H1 (cell line): ENCODE measurements at regions not wholly inside any gene's neighbourhood (a gene's known extent, or its start where the extent isn't known, plus 50 kb on each side); places are given as distances from the start of the nearest gene placed in this dataset.
A peak's percentile ranks its signal among the peaks of the same experiment; 100 is the strongest.

ENCODE experiments used
- CTCF ChIA-PET: fragments of 300-600 bp; sonication (Branson Sonifier 250); formaldehyde crosslinking; loops from one replicate; lab custom pipeline; 2021; ENCODE audit not compliant: partially characterized antibody; lab: Charles Lee
- POLR2A ChIA-PET: fragments of 300-600 bp; sonication (Branson Sonifier 250); formaldehyde crosslinking; loops from one replicate; lab custom pipeline; 2021; ENCODE audit warnings: inconsistent platforms; ENCODE audit not compliant: partially characterized antibody; lab: Charles Lee
- DNase-seq, 2 experiments: peaks; one replicate each; pipeline versions ENCODE4 v3.0.0 to v3.0.0-alpha.2; 2010 to 2022; ENCODE audit warnings: low spot score in 2 of 2, low read depth in 1 of 2, mixed read lengths in 1 of 2
- FAIRE-seq: peaks from 2 replicates; lab custom pipeline; 2011; peaks lifted over from hg19 to GRCh38; lab: Jason Lieb, UNC
- H2AFZ ChIP-seq: 2 replicates; pipeline ENCODE4 v1.8.1; 2012; ENCODE audit warnings: low read length, inconsistent platforms
- H2AK5ac ChIP-seq: 2 replicates; pipeline ENCODE4 v1.6.1; 2013; ENCODE audit warnings: low read depth, low read length
- H2BK120ac ChIP-seq: replicated peaks from 2 replicates; pipeline ENCODE3; 2013; ENCODE audit warnings: low read depth, low read length, inconsistent platforms
- H2BK12ac ChIP-seq: 2 replicates; pipeline ENCODE4 v1.6.1; 2013; ENCODE audit warnings: low read depth, low read length
- H2BK15ac ChIP-seq: 2 replicates; pipeline ENCODE4 v1.6.1; 2013; ENCODE audit warnings: low read length
- H2BK20ac ChIP-seq: 2 replicates; pipeline ENCODE4 v1.6.1; 2013; ENCODE audit warnings: low read length
- H2BK5ac ChIP-seq: 2 replicates; pipeline ENCODE4 v1.6.1; 2013; ENCODE audit warnings: low read depth, low read length
- H3K14ac ChIP-seq: 2 replicates; pipeline ENCODE4 v1.6.1; 2013; ENCODE audit warnings: inconsistent platforms; ENCODE audit not compliant: insufficient read length
- H3K18ac ChIP-seq: 2 replicates; pipeline ENCODE4 v1.6.1; 2013; ENCODE audit warnings: low read length; ENCODE audit errors: extremely low read depth
- H3K23ac ChIP-seq: 2 replicates; pipeline ENCODE4 v1.6.1; 2013; ENCODE audit warnings: inconsistent platforms; ENCODE audit not compliant: insufficient read length
- H3K23me2 ChIP-seq: 2 replicates; pipeline ENCODE4 v1.6.1; 2013; ENCODE audit warnings: low read depth, low read length
- H3K27ac ChIP-seq: 2 replicates; pipeline ENCODE4 v1.6.1; 2011; ENCODE audit warnings: low read depth, low read length, inconsistent platforms
- H3K27me3 ChIP-seq, 4 experiments: replicated peaks in 1 of 4; 1 replicate in 1 of 4; 2 replicates in 3 of 4; pipeline versions ENCODE4 v1.6.1 to v1.8.1; 2011 to 2013; ENCODE audit warnings: low read length in 3 of 4, mild to moderate bottlenecking in 3 of 4, inconsistent platforms in 2 of 4, mixed read lengths in 2 of 4, moderate library complexity in 1 of 4; ENCODE audit not compliant: control insufficient read depth in 3 of 4, insufficient read depth in 3 of 4; ENCODE audit errors: extremely low read depth in 1 of 4
- H3K36me3 ChIP-seq, 4 experiments: 2 replicates each; pipeline versions ENCODE4 v1.6.1 to v1.8.1; 2011 to 2013; ENCODE audit warnings: mild to moderate bottlenecking in 4 of 4, low read length in 3 of 4, moderate library complexity in 2 of 4, control low read depth in 1 of 4, inconsistent platforms in 1 of 4; ENCODE audit not compliant: insufficient read depth in 4 of 4, control insufficient read depth in 2 of 4
- H3K4ac ChIP-seq: replicated peaks from 2 replicates; pipeline ENCODE3; 2013; ENCODE audit warnings: low read length, low read depth, mixed read lengths, inconsistent platforms; ENCODE audit not compliant: insufficient read length
- H3K4me1 ChIP-seq, 4 experiments: replicated peaks in 1 of 4; 1 replicate in 1 of 4; 2 replicates in 3 of 4; pipeline versions ENCODE4 v1.6.1 to v1.8.1; 2011 to 2013; ENCODE audit warnings: low read length in 3 of 4, inconsistent platforms in 2 of 4, mixed read lengths in 1 of 4; ENCODE audit not compliant: insufficient read depth in 4 of 4, control insufficient read depth in 3 of 4
- H3K4me2 ChIP-seq, 2 experiments: 2 replicates each; pipeline versions ENCODE4 v1.6.1 to v1.8.1; 2011 to 2013; ENCODE audit warnings: low read depth in 2 of 2, low read length in 2 of 2, control low read depth in 1 of 2, inconsistent platforms in 1 of 2, mild to moderate bottlenecking in 1 of 2; ENCODE audit not compliant: insufficient read depth in 1 of 2
- H3K4me3 ChIP-seq, 4 experiments: fragments of 200-600, 300-600 bp in 1 of 4; sonication (generic), shearing (Covaris generic), sonication (Bioruptor Twin) in 1 of 4; 2 replicates each; pipeline versions ENCODE4 v1.5.1 to v1.8.1; 2011 to 2016; ENCODE audit warnings: low read length in 4 of 4, low read depth in 3 of 4, control low read depth in 2 of 4, inconsistent platforms in 2 of 4, mild to moderate bottlenecking in 2 of 4, mixed read lengths in 1 of 4, moderate library complexity in 1 of 4; ENCODE audit not compliant: insufficient read depth in 2 of 4; ENCODE audit errors: extremely low read depth in 1 of 4
- H3K56ac ChIP-seq: replicated peaks from 2 replicates; pipeline ENCODE3; 2013; ENCODE audit warnings: low read depth, mild to moderate bottlenecking, mixed read lengths, low read length, inconsistent platforms; ENCODE audit not compliant: insufficient read length
- H3K79me1 ChIP-seq: 2 replicates; pipeline ENCODE4 v1.6.1; 2013; ENCODE audit warnings: low read depth, low read length, control low read depth
- H3K79me2 ChIP-seq, 2 experiments: 2 replicates each; pipeline versions ENCODE4 v1.6.1 to v1.8.1; 2012 to 2013; ENCODE audit warnings: low read length in 2 of 2, mild to moderate bottlenecking in 2 of 2, inconsistent platforms in 1 of 2; ENCODE audit not compliant: insufficient read depth in 2 of 2, control insufficient read depth in 1 of 2
- H3K9ac ChIP-seq, 4 experiments: replicated peaks in 1 of 4; 1 replicate in 1 of 4; 2 replicates in 3 of 4; pipeline versions ENCODE4 v1.6.1 to v1.8.1; 2011 to 2013; ENCODE audit warnings: low read depth in 3 of 4, low read length in 3 of 4, control low read depth in 2 of 4, mild to moderate bottlenecking in 2 of 4, moderate library complexity in 2 of 4, inconsistent platforms in 1 of 4; ENCODE audit errors: extremely low read depth in 1 of 4
- H3K9me3 ChIP-seq, 2 experiments: 2 replicates each; pipeline versions ENCODE4 v1.6.1 to v1.8.1; 2012 to 2013; ENCODE audit warnings: mild to moderate bottlenecking in 2 of 2, moderate library complexity in 2 of 2, control low read depth in 1 of 2, inconsistent platforms in 1 of 2, low read depth in 1 of 2, low read length in 1 of 2, mixed read lengths in 1 of 2; ENCODE audit not compliant: insufficient read depth in 2 of 2
- H4K20me1 ChIP-seq, 2 experiments: replicated peaks in 1 of 2; 2 replicates each; pipeline versions ENCODE3 to v1.8.1; 2011 to 2013; ENCODE audit warnings: inconsistent platforms in 2 of 2, low read length in 2 of 2, mild to moderate bottlenecking in 1 of 2; ENCODE audit not compliant: insufficient read depth in 2 of 2, control insufficient read depth in 1 of 2
- H4K5ac ChIP-seq: 2 replicates; pipeline ENCODE4 v1.6.1; 2013; ENCODE audit warnings: low read length, low read depth, mixed read lengths, inconsistent platforms; ENCODE audit not compliant: insufficient read length
- H4K8ac ChIP-seq: 2 replicates; pipeline ENCODE4 v1.8.0; 2013; ENCODE audit warnings: mild to moderate bottlenecking, moderate library complexity, low read length, inconsistent platforms; ENCODE audit not compliant: insufficient read depth; ENCODE audit errors: extremely low read depth
- H4K91ac ChIP-seq: replicated peaks from 2 replicates; pipeline ENCODE3; 2013; ENCODE audit warnings: low read length, mixed read lengths, inconsistent platforms; ENCODE audit not compliant: insufficient read length
- CBX8 ChIP-seq: fragments of 300-800, 300-1000 bp; sonication (generic); IDR thresholded peaks from 2 replicates; pipeline ENCODE4 v1.7.1; 2016; ENCODE audit warnings: low read depth, low read length, borderline replicate concordance
- CHD1 ChIP-seq: IDR thresholded peaks from 2 replicates; pipeline ENCODE4 v1.6.1; 2012; ENCODE audit warnings: low read depth, low read length, improper control_type of control experiment
- CHD2 ChIP-seq: IDR thresholded peaks from 2 replicates; pipeline ENCODE4 v1.6.1; 2012; ENCODE audit warnings: low read length, improper control_type of control experiment
- CTBP2 ChIP-seq: IDR thresholded peaks from 2 replicates; pipeline ENCODE4 v1.7.0; 2011; ENCODE audit warnings: borderline replicate concordance, mild to moderate bottlenecking, moderate library complexity, mixed read lengths, low read length; ENCODE audit not compliant: insufficient read depth, insufficient read length
- GABPA ChIP-seq: IDR thresholded peaks from 2 replicates; pipeline ENCODE4 v1.6.1; 2011; ENCODE audit warnings: mild to moderate bottlenecking, low read length, moderate library complexity, borderline replicate concordance; ENCODE audit not compliant: insufficient read depth
- JUN ChIP-seq: IDR thresholded peaks from 2 replicates; pipeline ENCODE4 v1.6.1; 2011; ENCODE audit warnings: low read depth, mild to moderate bottlenecking, improper control_type of control experiment, low read length
- JUND ChIP-seq: IDR thresholded peaks from 2 replicates; pipeline ENCODE4 v1.6.1; 2011; ENCODE audit warnings: mild to moderate bottlenecking, improper control_type of control experiment, low read length
- KDM5A ChIP-seq: fragments of 200-600 bp; IDR thresholded peaks from 2 replicates; pipeline ENCODE4 v1.7.1; 2012; ENCODE audit warnings: mild to moderate bottlenecking, low read length, inconsistent platforms, mixed read lengths
- PHF8 ChIP-seq: fragments of 200-600 bp; sonication (generic); conservative IDR thresholded peaks from 2 replicates; pipeline ENCODE4 v1.7.1; 2012; ENCODE audit warnings: low read depth, mild to moderate bottlenecking, inconsistent platforms, low read length, moderate library complexity
- POU5F1 ChIP-seq: IDR thresholded peaks from 2 replicates; pipeline ENCODE4 v1.6.1; 2011; ENCODE audit warnings: low read depth, mild to moderate bottlenecking, low read length, moderate library complexity
- RBBP5 ChIP-seq: IDR thresholded peaks from 2 replicates; pipeline ENCODE4 v1.7.1; 2012; ENCODE audit warnings: low read depth, mild to moderate bottlenecking, inconsistent platforms, low read length, moderate library complexity, borderline replicate concordance
- RFX5 ChIP-seq: IDR thresholded peaks from 2 replicates; pipeline ENCODE4 v1.6.1; 2011; ENCODE audit warnings: low read depth, low read length, improper control_type of control experiment, borderline replicate concordance
- RXRA ChIP-seq: IDR thresholded peaks from 2 replicates; pipeline ENCODE4 v1.6.1; 2011; ENCODE audit warnings: low read depth, mild to moderate bottlenecking, low read length, moderate library complexity; ENCODE audit not compliant: insufficient read depth
- SIRT6 ChIP-seq: IDR thresholded peaks from one replicate; pipeline ENCODE4 v1.7.1; 2012; ENCODE audit warnings: low read length, inconsistent platforms
- SRF ChIP-seq: IDR thresholded peaks from 2 replicates; pipeline ENCODE4 v1.6.1; 2011; ENCODE audit warnings: mild to moderate bottlenecking, low read depth, low read length, moderate library complexity
- TCF12 ChIP-seq: IDR thresholded peaks from 2 replicates; pipeline ENCODE4 v1.6.1; 2011; ENCODE audit warnings: low read depth, mild to moderate bottlenecking, low read length
- WGBS, 2 experiments: shearing (Covaris generic) in 1 of 2; methylation state at CpG; one replicate each; pipeline versions ENCODE4 v1.1.6 to v1.1.7; 2013 to 2015; ENCODE audit warnings: low lambda C conversion rate in 2 of 2, mixed read lengths in 2 of 2, inconsistent platforms in 1 of 2, low coverage in 1 of 2, missing lambda C conversion rate in 1 of 2; ENCODE audit not compliant: insufficient replicate concordance in 2 of 2, insufficient coverage in 1 of 2, insufficient read length in 1 of 2; ENCODE audit errors: extremely low coverage in 1 of 2, missing lambda C conversion rate in 1 of 2; 5-methylcytosine and 5-hydroxymethylcytosine counted together

- no peak for DNase-seq
- H2BK5ac ChIP-seq = no peak overlapping the region
- no peak overlapping the region for H4K5ac ChIP-seq
- H2BK15ac ChIP-seq = no peak overlapping the region
- H3K9me3 ChIP-seq = no peaks in the 10 kb centered on the region
- H2BK12ac ChIP-seq = no peak overlapping the region
- no peak overlapping the region for H3K56ac ChIP-seq
- H3K36me3 ChIP-seq = no peaks in the 10 kb centered on the region
- no peak overlapping the region for H3K9ac ChIP-seq
- no peak overlapping the region for H3K14ac ChIP-seq
- WGBS, 2 experiments = 92% methylated on average over 10 of the region's 10 CpGs; no CpG with 5 or more reads in 1 of the 2 experiments
- H3K4me1 ChIP-seq = no peaks in the 10 kb centered on the region
- no peak overlapping the region for H3K4ac ChIP-seq
- peaks cover 5% of the 10 kb centered on the region; the same call in 1 of the 2 replicates for H3K23me2 ChIP-seq
- no peaks in the 10 kb centered on the region for H3K79me1 ChIP-seq
- H2BK120ac ChIP-seq = no peak overlapping the region
- H3K27ac ChIP-seq = no peak overlapping the region
- H3K18ac ChIP-seq = no peak overlapping the region
- H4K91ac ChIP-seq = no peak overlapping the region
- H3K79me2 ChIP-seq = no peaks in the 10 kb centered on the region
- 0 out of 2 replicates have a peak overlapping the region, but pooled peaks have one; percentile 16 for H2AFZ ChIP-seq
- H4K20me1 ChIP-seq = peaks cover 0 to 2% of the 10 kb centered on the region in 2 experiments
- FAIRE-seq = no peak
- no peak overlapping the region for H2AK5ac ChIP-seq
- POLR2A ChIA-PET = no interaction called here
- TF ChIP-seq CBX8 = no peak
- no peak for TF ChIP-seq PHF8
- TF ChIP-seq CHD2 = no peak
- TF ChIP-seq SRF = no peak
- no peak for TF ChIP-seq RBBP5
- TF ChIP-seq RXRA = no peak
- TF ChIP-seq JUN = no peak
- TF ChIP-seq CTBP2 = no peak
- TF ChIP-seq TCF12 = no peak
- no peak for TF ChIP-seq KDM5A
- TF ChIP-seq CHD1 = no peak
- TF ChIP-seq JUND = no peak
- no peak for TF ChIP-seq GABPA
- TF ChIP-seq RFX5 = no peak
- TF ChIP-seq POU5F1 = no peak
- no peak for TF ChIP-seq SIRT6
- no peak overlapping the region for H3K23ac ChIP-seq
- H3K4me3 ChIP-seq = no peak overlapping the region
- H3K4me2 ChIP-seq = no peak overlapping the region
- no peaks in the 10 kb centered on the region for H3K27me3 ChIP-seq
- no peak overlapping the region for H4K8ac ChIP-seq
- no peak overlapping the region for H2BK20ac ChIP-seq
- CTCF ChIA-PET = no interaction called here
Measured at GRCh38 chr18:7319161-7319560, 88.3 kb downstream of the LRRC30 start.
